NCI-H460 (cell line): ENCODE measurements at regions not wholly inside any gene's neighbourhood (a gene's known extent, or its start where the extent isn't known, plus 50 kb on each side); places are given as distances from the start of the nearest gene placed in this dataset.
"Not testable (repeated sequence)": the region's sequence is repeated elsewhere in the genome, so short reads cannot be mapped to it uniquely, and the experiment has no call there.

Experiments used
- DNase-seq: peaks from one replicate; pipeline ENCODE4 v3.0.0-alpha.2; 2016; ENCODE audit warnings: low read depth; ENCODE audit errors: extremely low read depth

- no peak for DNase-seq
Measured at GRCh38 chr9:33690143-33690933, 105.0 kb upstream of the PRSS3 start.

- DNase-seq, result no peak
Measured at GRCh38 chr9:33695299-33695698, 100.1 kb upstream of the PRSS3 start.

- DNase-seq, result no peak
Measured at GRCh38 chr9:33695856-33696255, 99.5 kb upstream of the PRSS3 start.

- DNase-seq, result no peak
Measured at GRCh38 chr9:33697171-33697570, 98.2 kb upstream of the PRSS3 start.

- DNase-seq, result no peak
Measured at GRCh38 chr9:33698267-33698666, 97.1 kb upstream of the PRSS3 start.

GRCh38 chr9:33700940-33701339 lies 94.4 kb upstream of the PRSS3 start:
- DNase-seq, result not testable (repeated sequence)

GRCh38 chr9:33703430-33704102 lies 91.8 kb upstream of the PRSS3 start:
- no peak for DNase-seq

- not testable (repeated sequence) for DNase-seq
Measured at GRCh38 chr9:33705440-33705839, 89.9 kb upstream of the PRSS3 start.

GRCh38 chr9:33708441-33708840 lies 86.9 kb upstream of the PRSS3 start:
- DNase-seq, result no peak

- DNase-seq, result no peak
Measured at GRCh38 chr9:33709269-33709668, 86.1 kb upstream of the PRSS3 start.

GRCh38 chr9:33711418-33711817 lies 83.9 kb upstream of the PRSS3 start:
- DNase-seq, result not testable (repeated sequence)

GRCh38 chr9:33714989-33715388 lies 80.4 kb upstream of the PRSS3 start:
- DNase-seq, result no peak

- no peak for DNase-seq
Measured at GRCh38 chr9:33718987-33719386, 76.4 kb upstream of the PRSS3 start.

GRCh38 chr9:33719581-33720374 lies 75.6 kb upstream of the PRSS3 start:
- peak; percentile 6 for DNase-seq

- DNase-seq, result peak; percentile 68
Measured at GRCh38 chr9:33721674-33722358, 73.5 kb upstream of the PRSS3 start.

- DNase-seq, result no peak
Measured at GRCh38 chr9:33722359-33722675, 73.0 kb upstream of the PRSS3 start.

GRCh38 chr9:33728613-33729012 lies 66.7 kb upstream of the PRSS3 start:
- DNase-seq, result no peak

GRCh38 chr9:33731142-33731541 lies 64.2 kb upstream of the PRSS3 start:
- DNase-seq, result no peak

GRCh38 chr9:33731625-33732024 lies 63.7 kb upstream of the PRSS3 start:
- DNase-seq, result no peak

- not testable (repeated sequence) for DNase-seq
Measured at GRCh38 chr9:33734247-33734940, 61.0 kb upstream of the PRSS3 start.
